ENCODE measurements at regions not wholly inside any gene's neighbourhood (a gene's known extent, or its start where the extent isn't known, plus 50 kb on each side); places are given as distances from the start of the nearest gene placed in this dataset.

DNA sequence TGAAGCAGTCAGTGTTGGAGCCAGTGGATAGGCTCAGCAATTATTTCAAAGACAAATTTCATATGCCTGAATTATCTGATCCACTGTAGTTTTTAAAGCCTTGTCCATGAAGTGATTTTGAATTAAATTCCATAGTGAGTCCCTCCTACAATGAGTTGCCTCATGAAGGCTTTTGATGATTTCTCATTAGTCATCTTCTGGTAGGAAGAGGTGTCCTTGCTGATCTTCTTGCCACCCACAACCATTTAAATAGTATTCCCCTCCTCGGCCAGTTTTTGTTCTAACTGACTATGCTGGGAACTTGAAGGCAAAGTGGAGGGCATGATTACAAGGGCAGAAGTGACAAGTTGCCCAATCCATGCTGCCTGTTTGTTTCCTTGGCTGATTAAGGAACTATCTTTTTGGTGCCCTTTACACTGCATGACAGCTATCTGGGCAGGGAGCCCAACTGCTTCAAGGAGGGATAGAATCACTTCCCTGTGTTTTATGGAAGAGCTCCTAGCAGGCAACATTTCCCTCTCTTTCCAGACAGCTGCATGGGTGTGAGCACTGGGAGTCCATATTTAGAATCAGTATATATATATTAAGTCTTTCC lies 617.5 kb downstream of the ZPLD1 start:
- TF ChIP-seq ZNF274 (IDR thresholded peaks at IDR 0.05; ENCODE audit: low read depth, low read length) (no peak), SUZ12 (IDR thresholded peaks at IDR 0.05; ENCODE audit: extremely low read depth, insufficient read depth, insufficient read length) (no peak)
